Mesothelial cell of epicardium (in vitro differentiated cells): ENCODE measurements at regions not wholly inside any gene's neighbourhood (a gene's known extent, or its start where the extent isn't known, plus 50 kb on each side); places are given as distances from the start of the nearest gene placed in this dataset.

Experiments used
- DNase-seq, 2 experiments: peaks; one replicate each; pipeline ENCODE4 v3.0.0; 2021; ENCODE audit warnings: low spot score in 2 of 2; ENCODE audit not compliant: unreplicated experiment in 2 of 2
- H3K27ac Mint-ChIP-seq: 2 replicates; pipeline ENCODE4 v1.8.0; 2021; ENCODE audit warnings: mixed read lengths
- H3K27me3 Mint-ChIP-seq: 2 replicates; pipeline ENCODE4 v1.8.0; 2021; ENCODE audit warnings: low read depth, mixed read lengths
- H3K36me3 Mint-ChIP-seq: 2 replicates; pipeline ENCODE4 v1.8.0; 2021; ENCODE audit warnings: mixed read lengths
- H3K4me1 Mint-ChIP-seq: 2 replicates; pipeline ENCODE4 v1.8.0; 2021; ENCODE audit warnings: mixed read lengths
- H3K4me3 Mint-ChIP-seq: 2 replicates; pipeline ENCODE4 v1.8.0; 2021; ENCODE audit warnings: mild to moderate bottlenecking, moderate library complexity, mixed read lengths
- H3K9me3 Mint-ChIP-seq: 2 replicates; pipeline ENCODE4 v1.8.0; 2021; ENCODE audit warnings: mixed read lengths
- TF ChIP-seq, protein P1 (sequence below): fragments of 200-600 bp; sonication (generic); IDR thresholded peaks from one replicate; pipeline ENCODE4 v1.5.0; 2021; ENCODE audit warnings: antibody characterized with exemption; ENCODE audit not compliant: unreplicated experiment

DNA sequence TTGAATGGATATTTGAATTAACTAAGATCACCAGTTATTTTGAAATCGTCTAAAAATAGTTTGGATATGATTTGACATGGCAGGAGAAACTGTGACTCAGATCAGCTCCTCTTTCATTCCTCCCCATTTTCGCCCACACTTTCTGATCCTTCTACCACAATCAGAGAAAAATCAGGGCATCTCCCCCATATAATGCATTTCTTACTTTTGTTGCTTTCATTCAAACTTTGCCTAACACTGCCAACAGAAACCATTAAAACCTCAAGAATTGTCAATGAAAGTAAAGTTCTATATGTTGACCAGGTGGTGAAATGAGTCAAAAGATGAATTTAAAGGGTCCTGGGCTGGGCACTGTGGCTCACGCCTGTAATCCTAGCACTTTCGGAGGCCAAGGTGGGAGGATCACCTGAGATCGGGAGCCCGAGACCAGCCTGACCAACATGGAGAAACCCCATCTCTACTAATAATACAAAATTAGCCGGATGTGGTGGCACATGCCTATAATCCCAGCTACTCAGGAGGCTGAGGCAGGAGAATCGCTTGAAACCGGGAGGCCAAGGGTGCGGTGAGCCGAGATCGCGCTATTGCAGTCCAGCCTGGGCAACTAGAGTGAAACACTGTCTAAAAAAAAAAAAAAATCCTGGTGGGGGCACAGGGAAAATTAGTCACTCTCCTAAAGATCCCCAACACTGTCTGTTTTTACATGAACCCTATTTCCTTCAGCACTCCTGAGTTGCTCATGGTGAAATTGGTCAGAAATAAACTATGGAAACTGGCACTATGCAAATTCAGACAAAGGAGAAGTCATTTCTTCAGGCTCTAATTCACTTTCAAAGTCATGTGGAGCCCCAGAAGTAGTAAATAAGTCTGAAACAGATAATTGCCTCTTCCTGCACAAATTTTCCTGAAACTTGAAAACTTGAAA, 122.8 kb upstream of the NOCT start:
- TF ChIP-seq, protein P1, sequence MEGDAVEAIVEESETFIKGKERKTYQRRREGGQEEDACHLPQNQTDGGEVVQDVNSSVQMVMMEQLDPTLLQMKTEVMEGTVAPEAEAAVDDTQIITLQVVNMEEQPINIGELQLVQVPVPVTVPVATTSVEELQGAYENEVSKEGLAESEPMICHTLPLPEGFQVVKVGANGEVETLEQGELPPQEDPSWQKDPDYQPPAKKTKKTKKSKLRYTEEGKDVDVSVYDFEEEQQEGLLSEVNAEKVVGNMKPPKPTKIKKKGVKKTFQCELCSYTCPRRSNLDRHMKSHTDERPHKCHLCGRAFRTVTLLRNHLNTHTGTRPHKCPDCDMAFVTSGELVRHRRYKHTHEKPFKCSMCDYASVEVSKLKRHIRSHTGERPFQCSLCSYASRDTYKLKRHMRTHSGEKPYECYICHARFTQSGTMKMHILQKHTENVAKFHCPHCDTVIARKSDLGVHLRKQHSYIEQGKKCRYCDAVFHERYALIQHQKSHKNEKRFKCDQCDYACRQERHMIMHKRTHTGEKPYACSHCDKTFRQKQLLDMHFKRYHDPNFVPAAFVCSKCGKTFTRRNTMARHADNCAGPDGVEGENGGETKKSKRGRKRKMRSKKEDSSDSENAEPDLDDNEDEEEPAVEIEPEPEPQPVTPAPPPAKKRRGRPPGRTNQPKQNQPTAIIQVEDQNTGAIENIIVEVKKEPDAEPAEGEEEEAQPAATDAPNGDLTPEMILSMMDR, result no peak
- H3K27ac Mint-ChIP-seq, result no peak overlapping the region
- H3K4me1 Mint-ChIP-seq, result peaks cover 36% of the 10 kb centered on the region

GRCh38 chr4:138891631-138892031, 124.0 kb upstream of the NOCT start:
- Mint-ChIP-seq H3K4me1 (peaks cover 33% of the 10 kb centered on the region), H3K27ac (peak overlapping the region; percentile 84), H3K36me3 (peaks cover 2% of the 10 kb centered on the region), H3K4me3 (peak overlapping the region; percentile 19), H3K9me3 (no peaks in the 10 kb centered on the region), H3K27me3 (no peaks in the 10 kb centered on the region)
- no peak for DNase-seq
- TF ChIP-seq, protein P1, result no peak

More for the DNA sequence above, 122.8 kb upstream of the NOCT start:
- Mint-ChIP-seq H3K4me3 (no peak overlapping the region), H3K36me3 (peaks cover 2% of the 10 kb centered on the region), H3K27me3 (no peaks in the 10 kb centered on the region), H3K9me3 (no peaks in the 10 kb centered on the region)
- no peak for DNase-seq

DNA sequence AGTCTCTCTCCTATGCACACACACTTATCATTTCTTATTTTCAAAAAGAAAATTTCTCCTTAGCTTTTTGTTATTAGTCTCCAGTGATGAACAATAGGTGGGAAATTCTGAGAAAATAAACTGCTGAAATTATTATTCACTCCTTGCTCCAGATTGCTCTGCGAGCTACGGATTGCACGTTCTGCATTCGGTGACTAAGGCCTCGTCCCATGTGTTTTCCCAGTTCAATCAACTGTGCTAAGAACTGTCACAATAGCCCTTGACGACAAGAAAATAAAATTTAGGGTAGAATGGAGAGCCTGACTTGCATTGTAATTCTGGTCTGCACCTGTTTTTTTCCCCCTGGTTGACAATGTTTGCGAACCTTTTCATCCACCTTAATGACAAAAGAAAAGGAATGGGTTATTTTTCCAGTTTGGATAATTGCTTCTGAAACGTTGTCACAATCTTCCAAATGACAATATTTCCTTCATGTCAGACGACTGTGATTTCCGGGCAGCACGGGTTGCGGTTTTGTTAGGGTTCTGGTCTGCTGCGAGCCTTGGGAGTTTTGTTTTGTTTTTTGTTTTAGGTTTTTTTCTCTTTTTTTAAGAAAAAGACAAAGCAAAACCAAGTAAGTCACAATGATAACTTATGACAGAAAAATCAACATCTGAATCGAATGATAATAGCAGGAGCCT, 124.5 kb upstream of the NOCT start:
- no peak overlapping the region for H3K4me3 Mint-ChIP-seq
- peaks cover 33% of the 10 kb centered on the region for H3K4me1 Mint-ChIP-seq
- no peaks in the 10 kb centered on the region for H3K27me3 Mint-ChIP-seq
- peak overlapping the region; percentile 84 for H3K27ac Mint-ChIP-seq
- no peaks in the 10 kb centered on the region for H3K9me3 Mint-ChIP-seq
- TF ChIP-seq, protein P1, result no peak
- no peak for DNase-seq
- H3K36me3 Mint-ChIP-seq, result peaks cover 2% of the 10 kb centered on the region

- no peaks in the 10 kb centered on the region for H3K27me3 Mint-ChIP-seq
- no peak overlapping the region for H3K4me3 Mint-ChIP-seq
- TF ChIP-seq, protein P1, result no peak
- H3K4me1 Mint-ChIP-seq, result peaks cover 33% of the 10 kb centered on the region
- DNase-seq, result no peak
- peaks cover 2% of the 10 kb centered on the region for H3K9me3 Mint-ChIP-seq
- H3K36me3 Mint-ChIP-seq, result peaks cover 2% of the 10 kb centered on the region
- peak overlapping the region; percentile 31 for H3K27ac Mint-ChIP-seq
These were observed 126.4 kb upstream of the NOCT start for GRCh38 chr4:138889216-138889615.

DNA sequence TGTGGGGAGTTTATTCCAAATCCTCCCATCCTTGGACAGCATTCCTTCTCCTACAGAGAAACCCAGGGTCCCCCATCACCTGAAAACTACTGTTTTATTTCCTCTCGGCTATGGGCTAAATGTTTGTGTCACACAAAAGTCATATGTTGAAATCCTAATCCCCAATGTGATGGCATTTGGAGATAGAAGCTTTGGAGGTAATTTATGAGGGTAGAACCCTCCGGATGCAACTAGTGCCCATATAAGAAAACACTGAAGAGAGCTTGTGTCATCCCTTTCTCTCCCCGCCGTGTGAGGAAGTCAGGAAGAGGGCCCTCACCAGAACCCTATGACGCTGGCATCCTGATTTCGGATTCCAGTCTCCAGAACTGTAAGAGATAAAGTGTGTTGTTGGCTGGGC, 127.8 kb upstream of the NOCT start:
- Mint-ChIP-seq H3K4me1 (peaks cover 27% of the 10 kb centered on the region), H3K27ac (no peak overlapping the region), H3K4me3 (no peak overlapping the region), H3K27me3 (no peaks in the 10 kb centered on the region), H3K36me3 (peaks cover 2% of the 10 kb centered on the region), H3K9me3 (peaks cover 4% of the 10 kb centered on the region)
- DNase-seq, result no peak
- TF ChIP-seq, protein P1, result no peak
